ENCODE measurements at regions not wholly inside any gene's neighbourhood (a gene's known extent, or its start where the extent isn't known, plus 50 kb on each side); places are given as distances from the start of the nearest gene placed in this dataset.

DNA sequence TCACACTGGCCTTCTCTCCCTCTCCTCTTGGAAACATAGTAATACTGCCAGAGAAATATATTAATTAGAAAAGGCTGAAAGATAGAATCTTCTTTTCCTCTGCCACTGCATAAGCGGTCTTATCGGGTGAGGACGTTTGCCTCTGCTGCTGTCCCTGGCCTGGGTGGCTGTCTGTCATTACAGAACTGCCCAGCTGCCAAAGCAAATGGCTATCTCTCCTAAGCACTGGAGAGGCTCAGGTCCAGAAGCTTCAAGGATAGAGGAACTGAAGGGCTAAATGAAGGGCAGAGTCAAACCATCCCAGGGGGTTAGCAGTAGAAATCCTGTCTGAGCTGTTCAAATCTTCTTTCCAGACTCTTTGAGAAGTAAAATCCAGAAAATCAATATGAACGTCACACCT lies 198.6 kb upstream of the CAND1 start:
- TF ChIP-seq CTCF (conservative IDR thresholded peaks at IDR 0.05; ENCODE audit: low read length) (no peak), EZH2phosphoT487 (IDR thresholded peaks at IDR 0.05; ENCODE audit: borderline replicate concordance, low read depth, low read length) (no peak)
